ENCODE measurements at regions not wholly inside any gene's neighbourhood (a gene's known extent, or its start where the extent isn't known, plus 50 kb on each side); places are given as distances from the start of the nearest gene placed in this dataset.

DNA sequence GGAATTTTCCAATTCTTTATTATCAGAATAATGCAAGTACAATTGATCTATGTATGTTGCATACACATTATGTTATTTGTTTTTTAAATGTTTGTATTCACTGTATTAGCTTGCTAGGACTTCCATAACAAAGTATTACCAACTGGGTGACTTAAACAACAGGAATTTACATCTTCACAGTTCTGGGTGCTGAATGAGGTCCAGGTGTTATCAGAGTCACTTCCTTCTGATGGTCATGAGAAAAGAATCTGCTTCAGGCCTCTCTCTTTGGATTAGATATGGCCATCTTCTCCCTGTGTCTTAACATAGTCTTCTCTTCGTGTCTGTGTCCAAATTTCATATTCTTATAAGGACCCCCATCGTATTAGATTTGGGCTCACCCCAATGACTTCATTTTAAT lies 229.1 kb upstream of the TRPC7 start:
- Histone ChIP-seq H3K27me3 (replicated peaks in 1 of 2; ENCODE audit: control insufficient read depth in 2 of 2, insufficient read depth in 2 of 2, low read length in 1 of 2) (no peaks in the 10 kb centered on the region), H3K9ac (ENCODE audit: control insufficient read depth, insufficient read depth, low read length) (no peak overlapping the region), H3K36me3 (ENCODE audit: control insufficient read depth in 2 of 2, insufficient read depth in 2 of 2, low read length in 1 of 2) (no peaks in the 10 kb centered on the region), H3K27ac (ENCODE audit: control insufficient read depth, insufficient read depth) (no peak overlapping the region), H3K79me2 (ENCODE audit: control insufficient read depth, insufficient read depth, low read length) (no peaks in the 10 kb centered on the region), H3K4me1 (ENCODE audit: control insufficient read depth, insufficient read depth, low read length) (no peaks in the 10 kb centered on the region), H3K9me3 (replicated peaks; ENCODE audit: control insufficient read depth, insufficient read depth, low read length) (no peaks in the 10 kb centered on the region), H4K20me1 (ENCODE audit: control insufficient read depth, insufficient read depth) (no peaks in the 10 kb centered on the region), H2AFZ (ENCODE audit: control insufficient read depth, low read depth, low read length) (no peak overlapping the region), H3K4me3 (no peak overlapping the region), H3K4me2 (ENCODE audit: control insufficient read depth, insufficient read depth) (no peak overlapping the region)
- BruUV-seq (replicated peaks): no TSS peak
- intact Hi-C loops (cut with micrococcal nuclease; ENCODE audit: unreplicated experiment) (no loop called here), in situ Hi-C loops (cut with MboI) (no loop called here)
- ChIA-PET POLR2A (no interaction called here), SMC1A (ENCODE audit: uncharacterized antibody, unreplicated experiment) (no interaction called here), CTCF (no interaction called here), RAD21 (ENCODE audit: unreplicated experiment) (no interaction called here)
- no peak for DNase-seq (ENCODE audit: low read depth, low spot score)
- FAIRE-seq: no peak
- no peak for ATAC-seq
- TF ChIP-seq JUNB (IDR thresholded peaks at IDR 0.05) (no peak), GATAD2B (conservative IDR thresholded peaks at IDR 0.05; ENCODE audit: low read depth) (no peak), EGR1 (IDR thresholded peaks at IDR 0.05; ENCODE audit: borderline replicate concordance in 1 of 2, low read depth in 2 of 2, low read length in 2 of 2) (no peak), SREBF1 (IDR thresholded peaks at IDR 0.05; ENCODE audit: low read length) (no peak)
- WGBS (ENCODE audit: insufficient coverage, insufficient replicate concordance, low lambda C conversion rate, missing lambda C conversion rate): 0% methylated on average over 2 of the region's 2 CpGs

DNA sequence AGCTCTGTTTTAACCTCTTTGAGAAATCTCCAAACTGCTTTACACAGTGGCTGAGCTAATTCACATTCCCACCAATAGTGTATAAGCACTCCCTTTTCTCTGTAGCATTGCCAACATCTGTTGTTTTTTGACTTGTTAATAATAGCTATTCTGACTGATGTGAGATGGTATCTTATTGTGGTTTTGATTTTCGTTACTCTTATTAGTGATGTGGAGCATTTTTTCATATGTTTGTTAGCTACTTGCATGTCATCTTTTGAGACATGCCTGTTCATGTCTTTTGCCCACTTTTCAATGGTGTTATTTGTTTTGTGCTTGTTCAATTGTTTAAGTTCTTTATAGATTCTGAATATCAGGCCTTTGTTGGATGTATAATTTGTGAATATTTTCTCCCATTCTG lies 225.2 kb upstream of the TRPC7 start:
- no peak overlapping the region for H3K4me2 ChIP-seq (ENCODE audit: control insufficient read depth, insufficient read depth)
- H3K9me3 ChIP-seq (replicated peaks; ENCODE audit: control insufficient read depth, insufficient read depth, low read length): no peaks in the 10 kb centered on the region
- FAIRE-seq (no peak), DNase-seq (ENCODE audit: low read depth, low spot score) (no peak), ATAC-seq (no peak)
- ChIA-PET CTCF (no interaction called here), RAD21 (ENCODE audit: unreplicated experiment) (no interaction called here), POLR2A (no interaction called here), SMC1A (ENCODE audit: uncharacterized antibody, unreplicated experiment) (no interaction called here)
- no peaks in the 10 kb centered on the region for H4K20me1 ChIP-seq (ENCODE audit: control insufficient read depth, insufficient read depth)
- H2AFZ ChIP-seq (ENCODE audit: control insufficient read depth, low read depth, low read length): no peak overlapping the region
- in situ Hi-C loops (cut with MboI): no loop called here
- no peak overlapping the region for H3K4me3 ChIP-seq
- no peaks in the 10 kb centered on the region for H3K36me3 ChIP-seq (ENCODE audit: control insufficient read depth in 2 of 2, insufficient read depth in 2 of 2, low read length in 1 of 2)
- H3K4me1 ChIP-seq (ENCODE audit: control insufficient read depth, insufficient read depth, low read length): no peaks in the 10 kb centered on the region
- WGBS (ENCODE audit: insufficient coverage, insufficient replicate concordance, low lambda C conversion rate, missing lambda C conversion rate): 0% methylated on average over 1 of the region's 1 CpG
- intact Hi-C loops (cut with micrococcal nuclease; ENCODE audit: unreplicated experiment): no loop called here
- TF ChIP-seq, protein P1, sequence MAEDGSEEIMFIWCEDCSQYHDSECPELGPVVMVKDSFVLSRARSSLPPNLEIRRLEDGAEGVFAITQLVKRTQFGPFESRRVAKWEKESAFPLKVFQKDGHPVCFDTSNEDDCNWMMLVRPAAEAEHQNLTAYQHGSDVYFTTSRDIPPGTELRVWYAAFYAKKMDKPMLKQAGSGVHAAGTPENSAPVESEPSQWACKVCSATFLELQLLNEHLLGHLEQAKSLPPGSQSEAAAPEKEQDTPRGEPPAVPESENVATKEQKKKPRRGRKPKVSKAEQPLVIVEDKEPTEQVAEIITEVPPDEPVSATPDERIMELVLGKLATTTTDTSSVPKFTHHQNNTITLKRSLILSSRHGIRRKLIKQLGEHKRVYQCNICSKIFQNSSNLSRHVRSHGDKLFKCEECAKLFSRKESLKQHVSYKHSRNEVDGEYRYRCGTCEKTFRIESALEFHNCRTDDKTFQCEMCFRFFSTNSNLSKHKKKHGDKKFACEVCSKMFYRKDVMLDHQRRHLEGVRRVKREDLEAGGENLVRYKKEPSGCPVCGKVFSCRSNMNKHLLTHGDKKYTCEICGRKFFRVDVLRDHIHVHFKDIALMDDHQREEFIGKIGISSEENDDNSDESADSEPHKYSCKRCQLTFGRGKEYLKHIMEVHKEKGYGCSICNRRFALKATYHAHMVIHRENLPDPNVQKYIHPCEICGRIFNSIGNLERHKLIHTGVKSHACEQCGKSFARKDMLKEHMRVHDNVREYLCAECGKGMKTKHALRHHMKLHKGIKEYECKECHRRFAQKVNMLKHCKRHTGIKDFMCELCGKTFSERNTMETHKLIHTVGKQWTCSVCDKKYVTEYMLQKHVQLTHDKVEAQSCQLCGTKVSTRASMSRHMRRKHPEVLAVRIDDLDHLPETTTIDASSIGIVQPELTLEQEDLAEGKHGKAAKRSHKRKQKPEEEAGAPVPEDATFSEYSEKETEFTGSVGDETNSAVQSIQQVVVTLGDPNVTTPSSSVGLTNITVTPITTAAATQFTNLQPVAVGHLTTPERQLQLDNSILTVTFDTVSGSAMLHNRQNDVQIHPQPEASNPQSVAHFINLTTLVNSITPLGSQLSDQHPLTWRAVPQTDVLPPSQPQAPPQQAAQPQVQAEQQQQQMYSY (CRISPR knock-in tag; IDR thresholded peaks at IDR 0.05): no peak
- TF ChIP-seq MEF2B (IDR thresholded peaks at IDR 0.05; ENCODE audit: partially characterized antibody, poor library complexity, severe bottlenecking) (no peak), HDAC6 (IDR thresholded peaks at IDR 0.05; ENCODE audit: unreplicated experiment) (no peak), NFYA (IDR thresholded peaks at IDR 0.05; ENCODE audit: borderline replicate concordance, low read depth, low read length) (no peak), FOS (IDR thresholded peaks at IDR 0.05; ENCODE audit: borderline replicate concordance, extremely low read depth, insufficient read length) (no peak), ATF3 (IDR thresholded peaks at IDR 0.05; ENCODE audit: borderline replicate concordance, extremely low read depth, low read depth, low read length) (no peak), SMC3 (IDR thresholded peaks at IDR 0.05; ENCODE audit: borderline replicate concordance, low read length) (no peak), ZNF274 (IDR thresholded peaks at IDR 0.05; ENCODE audit: insufficient read depth, insufficient read length) (no peak), NFXL1 (IDR thresholded peaks at IDR 0.05; ENCODE audit: borderline replicate concordance) (no peak)
- BruUV-seq (replicated peaks): no TSS peak
- no peaks in the 10 kb centered on the region for H3K27me3 ChIP-seq (replicated peaks in 1 of 2; ENCODE audit: control insufficient read depth in 2 of 2, insufficient read depth in 2 of 2, low read length in 1 of 2)
- no peaks in the 10 kb centered on the region for H3K79me2 ChIP-seq (ENCODE audit: control insufficient read depth, insufficient read depth, low read length)
- no peak overlapping the region for H3K9ac ChIP-seq (ENCODE audit: control insufficient read depth, insufficient read depth, low read length)
- no peak overlapping the region for H3K27ac ChIP-seq (ENCODE audit: control insufficient read depth, insufficient read depth)

All from GM12878 (cell line).